HL-60 (cell line): ENCODE measurements at regions not wholly inside any gene's neighbourhood (a gene's known extent, or its start where the extent isn't known, plus 50 kb on each side); places are given as distances from the start of the nearest gene placed in this dataset.
"Not testable (repeated sequence)": the region's sequence is repeated elsewhere in the genome, so short reads cannot be mapped to it uniquely, and the experiment has no call there.

ENCODE experiments used
- POLR2AphosphoS5 ChIP-seq: IDR thresholded peaks from 2 replicates; pipeline ENCODE4 v1.6.1; 2012; ENCODE audit warnings: low read depth
- TF ChIP-seq, protein P1 (sequence below): IDR thresholded peaks from one replicate; pipeline ENCODE4 v1.5.1; 2011; ENCODE audit warnings: low read length, control low read depth, inconsistent platforms; ENCODE audit not compliant: insufficient read depth

DNA sequence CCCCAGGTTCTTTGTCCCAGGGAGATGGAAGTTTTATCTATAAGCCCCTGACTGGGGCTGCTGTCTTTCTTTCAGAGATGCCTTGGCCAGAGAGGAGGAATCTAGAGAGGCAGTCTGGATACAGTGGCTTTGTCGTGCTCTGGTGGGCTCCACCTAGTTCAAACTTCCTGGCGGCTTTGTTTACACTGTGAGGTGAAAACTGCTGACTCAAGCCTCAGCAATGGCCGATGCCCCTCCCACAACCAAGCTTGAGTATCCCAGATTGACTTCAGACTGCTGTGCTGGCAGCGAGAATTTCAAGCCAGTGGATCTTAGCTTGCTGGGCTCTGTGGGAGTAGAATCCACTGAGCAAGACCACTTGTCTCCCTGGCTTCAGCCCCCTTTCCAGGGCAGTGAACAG lies 1288.8 kb downstream of the REEP3 start:
- TF ChIP-seq, protein P1, sequence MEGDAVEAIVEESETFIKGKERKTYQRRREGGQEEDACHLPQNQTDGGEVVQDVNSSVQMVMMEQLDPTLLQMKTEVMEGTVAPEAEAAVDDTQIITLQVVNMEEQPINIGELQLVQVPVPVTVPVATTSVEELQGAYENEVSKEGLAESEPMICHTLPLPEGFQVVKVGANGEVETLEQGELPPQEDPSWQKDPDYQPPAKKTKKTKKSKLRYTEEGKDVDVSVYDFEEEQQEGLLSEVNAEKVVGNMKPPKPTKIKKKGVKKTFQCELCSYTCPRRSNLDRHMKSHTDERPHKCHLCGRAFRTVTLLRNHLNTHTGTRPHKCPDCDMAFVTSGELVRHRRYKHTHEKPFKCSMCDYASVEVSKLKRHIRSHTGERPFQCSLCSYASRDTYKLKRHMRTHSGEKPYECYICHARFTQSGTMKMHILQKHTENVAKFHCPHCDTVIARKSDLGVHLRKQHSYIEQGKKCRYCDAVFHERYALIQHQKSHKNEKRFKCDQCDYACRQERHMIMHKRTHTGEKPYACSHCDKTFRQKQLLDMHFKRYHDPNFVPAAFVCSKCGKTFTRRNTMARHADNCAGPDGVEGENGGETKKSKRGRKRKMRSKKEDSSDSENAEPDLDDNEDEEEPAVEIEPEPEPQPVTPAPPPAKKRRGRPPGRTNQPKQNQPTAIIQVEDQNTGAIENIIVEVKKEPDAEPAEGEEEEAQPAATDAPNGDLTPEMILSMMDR = not testable (repeated sequence)
- not testable (repeated sequence) for TF ChIP-seq POLR2AphosphoS5
